C4-2B (cell line): ENCODE measurements at regions not wholly inside any gene's neighbourhood (a gene's known extent, or its start where the extent isn't known, plus 50 kb on each side); places are given as distances from the start of the nearest gene placed in this dataset.

Source experiments
- CTCF ChIP-seq: fragments of 450-650 bp; conservative IDR thresholded peaks from 2 replicates; pipeline ENCODE4 v1.5.1; 2017; ENCODE audit warnings: mild to moderate bottlenecking
- ZFX ChIP-seq: fragments of 450-650 bp; IDR thresholded peaks from 2 replicates; pipeline ENCODE4 v1.6.1; 2017

DNA sequence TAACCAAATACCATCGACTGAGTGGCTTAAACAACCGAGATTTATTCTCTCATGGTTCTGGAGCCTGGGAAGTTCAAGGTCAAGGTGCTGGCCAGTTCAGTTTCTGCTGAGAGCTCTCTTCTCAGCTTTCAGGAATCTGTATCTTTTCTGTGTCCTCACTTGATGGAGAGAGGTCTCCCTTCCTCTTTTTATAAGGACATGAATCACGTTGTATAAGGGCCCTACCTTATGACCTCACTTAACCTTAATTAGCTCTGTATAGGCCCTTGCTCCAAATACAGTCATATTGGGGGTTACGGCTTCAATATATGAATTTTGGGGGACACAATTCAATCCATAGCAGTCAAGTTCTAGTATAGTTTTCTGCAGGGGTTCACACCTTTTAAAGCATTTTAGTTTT, 135.2 kb upstream of the ADO start:
- TF ChIP-seq CTCF (no peak), ZFX (no peak)
